OCI-LY3 (cell line): ENCODE measurements at regions not wholly inside any gene's neighbourhood (a gene's known extent, or its start where the extent isn't known, plus 50 kb on each side); places are given as distances from the start of the nearest gene placed in this dataset.

Experiments
- H2AFZ ChIP-seq: fragments of 200-600, 300-600 bp; shearing (Covaris generic); 2 replicates; pipeline ENCODE4 v1.6.0; 2014; ENCODE audit warnings: antibody characterized with exemption, low read depth, low read length
- H3K27ac ChIP-seq: fragments of 200-600, 300-600 bp; sonication (generic); 2 replicates; pipeline ENCODE4 v1.5.1; 2014; ENCODE audit warnings: mild to moderate bottlenecking, low read length, moderate library complexity, mixed read lengths
- H3K27me3 ChIP-seq: fragments of 200-600, 300-600 bp; sonication (generic); 2 replicates; pipeline ENCODE4 v1.6.1; 2014; ENCODE audit warnings: low read depth, low read length, mixed read lengths
- H3K36me3 ChIP-seq: fragments of 200-600, 300-600 bp; sonication (generic); replicated peaks from 2 replicates; pipeline ENCODE3; 2014; ENCODE audit warnings: low read depth, low read length, mixed read lengths
- H3K4me1 ChIP-seq: fragments of 300-600, 200-600 bp; sonication (generic); 2 replicates; pipeline ENCODE4 v1.6.1; 2014; ENCODE audit warnings: low read length, mixed read lengths
- H3K4me2 ChIP-seq: fragments of 200-600, 300-600 bp; sonication (generic); 2 replicates; pipeline ENCODE4 v1.6.1; 2014; ENCODE audit warnings: low read length, mixed read lengths
- H3K4me3 ChIP-seq: fragments of 300-600, 200-600 bp; sonication (generic); 2 replicates; pipeline ENCODE4 v1.5.1; 2014; ENCODE audit warnings: antibody characterized with exemption, mild to moderate bottlenecking, low read length, moderate library complexity
- H3K79me2 ChIP-seq: fragments of 300-600, 200-600 bp; shearing (Covaris generic); 2 replicates; pipeline ENCODE4 v1.6.1; 2014; ENCODE audit warnings: mild to moderate bottlenecking, low read length, mixed read lengths
- H3K9ac ChIP-seq: fragments of 300-600, 200-600 bp; shearing (Covaris generic); 2 replicates; pipeline ENCODE4 v1.6.0; 2014; ENCODE audit warnings: mild to moderate bottlenecking, low read length, moderate library complexity
- H3K9me3 ChIP-seq: fragments of 200-600, 300-600 bp; shearing (Covaris generic); 2 replicates; pipeline ENCODE4 v1.6.1; 2014; ENCODE audit warnings: low read length, mixed read lengths; ENCODE audit not compliant: insufficient read depth
- H4K20me1 ChIP-seq: fragments of 200-600, 300-600 bp; sonication (generic); 2 replicates; pipeline ENCODE4 v1.6.1; 2016; ENCODE audit warnings: low read length, mixed read lengths; ENCODE audit not compliant: insufficient read depth
- CTCF ChIP-seq: fragments of 200-600, 300-600 bp; sonication (generic); IDR thresholded peaks from 2 replicates; pipeline ENCODE4 v1.5.1; 2014; ENCODE audit warnings: antibody characterized with exemption, low read length, low read depth
- EZH2phosphoT487 ChIP-seq: fragments of 200-600 bp; shearing (Covaris generic); IDR thresholded peaks from 2 replicates; pipeline ENCODE4 v1.6.1; 2018; ENCODE audit warnings: antibody characterized with exemption, mixed run types, low read depth

DNA sequence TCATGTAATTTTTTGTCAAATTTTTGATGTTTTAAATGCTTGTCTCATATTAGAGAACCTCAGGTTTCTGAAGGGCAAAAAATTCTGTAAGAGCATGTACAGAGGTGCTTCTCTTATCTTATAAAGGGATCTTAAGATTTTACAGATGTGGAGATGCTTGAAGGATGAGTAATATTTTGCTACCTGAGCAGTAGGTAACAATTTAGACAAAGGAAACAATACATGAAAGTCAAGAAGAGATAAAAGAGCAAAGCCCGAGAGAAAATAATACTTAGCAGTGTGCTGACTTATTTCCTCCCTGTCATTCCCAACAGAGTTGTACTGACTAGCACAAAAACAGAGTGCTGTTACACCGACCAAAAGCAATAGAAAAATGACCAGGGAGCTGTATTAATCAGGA lies 98.1 kb upstream of the PTPRR start:
- no peaks in the 10 kb centered on the region for H3K4me1 ChIP-seq
- no peak overlapping the region for H3K4me3 ChIP-seq
- H3K36me3 ChIP-seq, result no peaks in the 10 kb centered on the region
- H4K20me1 ChIP-seq, result no peaks in the 10 kb centered on the region
- no peaks in the 10 kb centered on the region for H3K9me3 ChIP-seq
- no peak overlapping the region for H3K9ac ChIP-seq
- no peak overlapping the region for H3K27ac ChIP-seq
- H3K79me2 ChIP-seq, result no peaks in the 10 kb centered on the region
- no peaks in the 10 kb centered on the region for H3K27me3 ChIP-seq
- TF ChIP-seq CTCF, result no peak
- TF ChIP-seq EZH2phosphoT487, result no peak
- no peak overlapping the region for H3K4me2 ChIP-seq
- no peak overlapping the region for H2AFZ ChIP-seq

DNA sequence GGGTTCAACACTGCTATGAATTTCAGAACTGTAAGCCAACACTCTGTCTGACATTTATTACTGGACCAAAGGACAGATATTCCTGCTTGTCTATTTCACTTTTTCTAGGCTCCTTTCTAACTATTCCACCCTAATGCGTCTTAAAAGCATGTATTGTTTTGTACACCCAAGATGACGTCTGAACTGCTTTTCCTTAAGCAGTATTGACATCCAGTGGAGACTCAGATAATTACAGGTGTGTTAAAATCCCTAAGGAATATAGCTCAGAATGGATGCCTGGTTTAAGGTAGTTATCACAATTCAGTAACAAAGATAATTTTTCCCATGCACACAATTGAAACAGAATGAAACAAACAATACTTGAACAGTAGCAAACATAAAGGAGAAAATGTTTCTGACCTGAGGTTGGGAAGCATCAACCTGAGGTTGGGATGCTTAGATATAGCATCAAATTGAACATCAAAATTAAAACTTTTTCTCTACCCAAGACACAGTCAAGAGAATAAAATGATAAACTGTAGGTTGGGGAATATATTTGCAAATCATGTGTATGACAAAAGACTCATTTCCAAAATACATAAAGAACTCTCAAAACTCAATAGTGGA lies 93.7 kb upstream of the PTPRR start:
- Histone ChIP-seq H3K4me3 (peak overlapping the region; percentile 59), H3K4me2 (peak overlapping the region; percentile 73), H3K9me3 (no peaks in the 10 kb centered on the region), H3K27me3 (no peaks in the 10 kb centered on the region), H2AFZ (peak overlapping the region; percentile 84), H4K20me1 (no peaks in the 10 kb centered on the region), H3K4me1 (no peaks in the 10 kb centered on the region), H3K79me2 (no peaks in the 10 kb centered on the region), H3K36me3 (no peaks in the 10 kb centered on the region), H3K27ac (no peak overlapping the region), H3K9ac (peak overlapping the region; percentile 16; the same call in 1 of the 2 replicates)
- TF ChIP-seq EZH2phosphoT487 (no peak), CTCF (peak; percentile 71)

DNA sequence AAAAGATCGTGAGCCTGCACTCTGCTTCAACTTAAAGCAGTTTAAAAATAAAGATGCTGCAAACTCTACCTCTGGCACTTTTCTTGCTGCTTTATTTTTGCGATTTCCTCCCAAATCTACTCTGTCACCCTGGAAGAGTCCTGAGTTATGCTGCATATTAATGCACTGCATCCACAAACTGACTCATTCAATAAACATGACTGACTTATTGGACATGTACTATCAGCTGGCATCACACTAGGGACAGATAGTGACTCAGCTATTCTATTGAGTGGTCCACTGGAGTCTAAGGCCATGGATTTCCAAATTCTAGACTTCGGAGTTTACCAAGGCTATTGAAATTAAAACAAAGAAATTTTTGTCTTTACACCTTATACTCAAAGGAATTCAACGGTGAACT lies 90.7 kb upstream of the PTPRR start:
- no peaks in the 10 kb centered on the region for H3K27me3 ChIP-seq
- no peaks in the 10 kb centered on the region for H3K79me2 ChIP-seq
- no peak overlapping the region for H3K4me2 ChIP-seq
- H2AFZ ChIP-seq, result no peak overlapping the region
- no peak overlapping the region for H3K27ac ChIP-seq
- H3K4me1 ChIP-seq, result no peaks in the 10 kb centered on the region
- no peak overlapping the region for H3K4me3 ChIP-seq
- no peaks in the 10 kb centered on the region for H3K36me3 ChIP-seq
- no peak overlapping the region for H3K9ac ChIP-seq
- TF ChIP-seq EZH2phosphoT487, result no peak
- TF ChIP-seq CTCF, result no peak
- no peaks in the 10 kb centered on the region for H3K9me3 ChIP-seq
- H4K20me1 ChIP-seq, result no peaks in the 10 kb centered on the region

GRCh38 chr12:71010143-71010479 lies 89.6 kb upstream of the PTPRR start:
- no peaks in the 10 kb centered on the region for H4K20me1 ChIP-seq
- no peaks in the 10 kb centered on the region for H3K9me3 ChIP-seq
- H3K4me1 ChIP-seq, result no peaks in the 10 kb centered on the region
- no peak overlapping the region for H2AFZ ChIP-seq
- H3K4me3 ChIP-seq, result no peak overlapping the region
- no peak overlapping the region for H3K9ac ChIP-seq
- TF ChIP-seq EZH2phosphoT487, result no peak
- no peak for TF ChIP-seq CTCF
- H3K27ac ChIP-seq, result no peak overlapping the region
- H3K79me2 ChIP-seq, result no peaks in the 10 kb centered on the region
- no peak overlapping the region for H3K4me2 ChIP-seq
- no peaks in the 10 kb centered on the region for H3K36me3 ChIP-seq
- no peaks in the 10 kb centered on the region for H3K27me3 ChIP-seq
